ENCODE measurements at regions not wholly inside any gene's neighbourhood (a gene's known extent, or its start where the extent isn't known, plus 50 kb on each side); places are given as distances from the start of the nearest gene placed in this dataset.

- no peak for TF ChIP-seq ARNT (IDR thresholded peaks at IDR 0.05)
- no peak for TF ChIP-seq TARDBP (IDR thresholded peaks at IDR 0.05)
- TF ChIP-seq HDGF (IDR thresholded peaks at IDR 0.05; ENCODE audit: borderline replicate concordance): no peak
- no peak for TF ChIP-seq FOXK2 (IDR thresholded peaks at IDR 0.05)
- TF ChIP-seq FOXA1 (IDR thresholded peaks at IDR 0.05): no peak
- no peak for TF ChIP-seq SUZ12 (IDR thresholded peaks at IDR 0.05)
- no peak for TF ChIP-seq NFRKB (IDR thresholded peaks at IDR 0.05)
- TF ChIP-seq FOXM1 (IDR thresholded peaks at IDR 0.05; ENCODE audit: borderline replicate concordance): no peak
- no peak for TF ChIP-seq LEF1 (IDR thresholded peaks at IDR 0.05; ENCODE audit: borderline replicate concordance)
- no peak for TF ChIP-seq SP1 (IDR thresholded peaks at IDR 0.05)
- TF ChIP-seq BHLHE40 (IDR thresholded peaks at IDR 0.05; ENCODE audit: borderline replicate concordance): no peak
Observed at GRCh38 chr6:79420054-79420453, 117.2 kb downstream of the LCA5 start.
